ENCODE measurements at regions not wholly inside any gene's neighbourhood (a gene's known extent, or its start where the extent isn't known, plus 50 kb on each side); places are given as distances from the start of the nearest gene placed in this dataset.

DNA sequence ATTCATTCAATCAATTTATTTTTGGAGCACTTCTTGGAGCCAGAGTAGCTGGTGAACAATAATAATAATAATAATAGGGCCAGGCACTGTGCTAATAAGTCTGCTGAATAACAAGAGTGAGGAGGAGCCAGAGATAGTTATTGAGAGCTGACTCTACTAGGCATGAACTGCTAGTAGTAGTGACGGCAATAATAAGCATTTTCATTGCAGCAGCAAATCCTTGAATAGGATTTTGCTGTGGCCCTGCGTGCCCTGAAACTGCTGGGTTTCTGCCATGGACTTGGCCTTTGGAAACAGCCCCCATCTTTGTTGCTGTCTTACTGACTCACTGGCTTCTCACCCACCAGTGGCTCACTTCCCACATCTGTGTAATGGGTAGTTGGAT, 545.9 kb downstream of the MIAT start:
- TF ChIP-seq, protein P1, sequence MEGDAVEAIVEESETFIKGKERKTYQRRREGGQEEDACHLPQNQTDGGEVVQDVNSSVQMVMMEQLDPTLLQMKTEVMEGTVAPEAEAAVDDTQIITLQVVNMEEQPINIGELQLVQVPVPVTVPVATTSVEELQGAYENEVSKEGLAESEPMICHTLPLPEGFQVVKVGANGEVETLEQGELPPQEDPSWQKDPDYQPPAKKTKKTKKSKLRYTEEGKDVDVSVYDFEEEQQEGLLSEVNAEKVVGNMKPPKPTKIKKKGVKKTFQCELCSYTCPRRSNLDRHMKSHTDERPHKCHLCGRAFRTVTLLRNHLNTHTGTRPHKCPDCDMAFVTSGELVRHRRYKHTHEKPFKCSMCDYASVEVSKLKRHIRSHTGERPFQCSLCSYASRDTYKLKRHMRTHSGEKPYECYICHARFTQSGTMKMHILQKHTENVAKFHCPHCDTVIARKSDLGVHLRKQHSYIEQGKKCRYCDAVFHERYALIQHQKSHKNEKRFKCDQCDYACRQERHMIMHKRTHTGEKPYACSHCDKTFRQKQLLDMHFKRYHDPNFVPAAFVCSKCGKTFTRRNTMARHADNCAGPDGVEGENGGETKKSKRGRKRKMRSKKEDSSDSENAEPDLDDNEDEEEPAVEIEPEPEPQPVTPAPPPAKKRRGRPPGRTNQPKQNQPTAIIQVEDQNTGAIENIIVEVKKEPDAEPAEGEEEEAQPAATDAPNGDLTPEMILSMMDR (IDR thresholded peaks at IDR 0.05; ENCODE audit: unreplicated experiment): no peak
- Mint-ChIP-seq H3K4me1 (peaks cover 53% of the 10 kb centered on the region), H3K27ac (peak overlapping the region; percentile 97), H3K27me3 (ENCODE audit: low read depth) (peaks cover 21% of the 10 kb centered on the region), H3K36me3 (no peaks in the 10 kb centered on the region), H3K4me3 (no peak overlapping the region), H3K9me3 (no peaks in the 10 kb centered on the region)
- DNase-seq (ENCODE audit: low spot score in 2 of 2, unreplicated experiment in 2 of 2): no peak

GRCh38 chr22:27204280-27204679, 546.9 kb downstream of the MIAT start:
- peaks cover 52% of the 10 kb centered on the region for H3K4me1 Mint-ChIP-seq
- no peak for DNase-seq (ENCODE audit: low spot score in 2 of 2, unreplicated experiment in 2 of 2)
- H3K4me3 Mint-ChIP-seq: no peak overlapping the region
- TF ChIP-seq, protein P1 (IDR thresholded peaks at IDR 0.05; ENCODE audit: unreplicated experiment): no peak
- H3K27ac Mint-ChIP-seq: peak overlapping the region; percentile 97
- no peaks in the 10 kb centered on the region for H3K9me3 Mint-ChIP-seq
- H3K36me3 Mint-ChIP-seq: no peaks in the 10 kb centered on the region
- peaks cover 23% of the 10 kb centered on the region for H3K27me3 Mint-ChIP-seq (ENCODE audit: low read depth)

- Mint-ChIP-seq H3K9me3 (no peaks in the 10 kb centered on the region), H3K27me3 (ENCODE audit: low read depth) (peaks cover 25% of the 10 kb centered on the region), H3K4me3 (no peak overlapping the region), H3K27ac (no peak overlapping the region), H3K4me1 (peaks cover 51% of the 10 kb centered on the region), H3K36me3 (no peaks in the 10 kb centered on the region)
- TF ChIP-seq, protein P1 (IDR thresholded peaks at IDR 0.05; ENCODE audit: unreplicated experiment): no peak
- no peak for DNase-seq (ENCODE audit: low spot score in 2 of 2, unreplicated experiment in 2 of 2)
These were observed 547.4 kb downstream of the MIAT start for GRCh38 chr22:27204817-27205216.

DNA sequence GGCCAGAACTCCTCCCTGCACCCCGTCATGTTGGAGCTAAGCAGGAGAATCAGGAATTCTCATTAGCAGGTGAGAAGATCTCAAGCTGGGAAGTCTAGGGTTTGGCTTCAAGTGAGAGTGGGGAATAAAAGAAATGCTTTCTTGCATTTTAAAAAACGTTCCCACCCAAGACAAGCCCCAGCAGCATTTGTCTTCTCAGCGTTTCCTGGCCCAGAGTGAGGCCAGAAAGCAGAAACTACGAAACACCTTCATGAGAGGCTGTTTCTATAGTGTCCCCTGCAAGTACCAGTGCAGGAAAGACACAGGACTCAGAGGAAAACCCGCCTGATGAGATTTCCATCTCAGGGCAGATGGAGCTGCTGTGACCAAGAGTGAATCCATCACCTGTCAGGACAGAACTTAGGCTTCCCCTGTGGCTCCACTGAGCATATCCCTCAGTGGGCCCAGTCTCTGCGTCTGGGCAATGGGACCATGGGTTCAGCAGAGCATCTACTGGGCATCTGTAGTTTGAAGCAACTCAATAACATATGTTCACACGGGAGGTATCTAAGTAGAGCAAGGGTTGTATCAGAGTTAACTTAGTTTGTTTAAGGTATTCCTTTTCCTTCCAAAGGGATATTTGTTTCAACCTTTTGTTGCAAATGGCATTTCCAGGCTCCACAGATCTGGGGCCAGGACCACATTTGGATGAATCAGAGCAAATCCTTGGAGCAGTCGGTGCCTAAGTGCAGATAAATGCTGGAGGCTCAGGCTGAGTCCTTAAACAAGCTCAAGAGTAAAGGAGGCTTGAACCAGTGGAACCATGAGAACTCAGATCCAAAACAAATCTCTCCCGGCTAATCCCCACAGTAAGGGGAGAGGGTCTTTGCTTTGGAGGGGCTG, 548.3 kb downstream of the MIAT start:
- Mint-ChIP-seq H3K9me3 (no peaks in the 10 kb centered on the region), H3K4me1 (peaks cover 57% of the 10 kb centered on the region), H3K27ac (peak overlapping the region; percentile 71), H3K4me3 (no peak overlapping the region), H3K36me3 (no peaks in the 10 kb centered on the region), H3K27me3 (ENCODE audit: low read depth) (peaks cover 31% of the 10 kb centered on the region)
- TF ChIP-seq, protein P1 (IDR thresholded peaks at IDR 0.05; ENCODE audit: unreplicated experiment): no peak
- no peak for DNase-seq (ENCODE audit: low spot score in 2 of 2, unreplicated experiment in 2 of 2)

- Mint-ChIP-seq H3K36me3 (no peaks in the 10 kb centered on the region), H3K27ac (peak overlapping the region; percentile 71), H3K4me3 (no peak overlapping the region), H3K27me3 (ENCODE audit: low read depth) (peaks cover 35% of the 10 kb centered on the region), H3K9me3 (no peaks in the 10 kb centered on the region), H3K4me1 (peaks cover 56% of the 10 kb centered on the region)
- no peak for DNase-seq (ENCODE audit: low spot score in 2 of 2, unreplicated experiment in 2 of 2)
- TF ChIP-seq, protein P1 (IDR thresholded peaks at IDR 0.05; ENCODE audit: unreplicated experiment): no peak
These were observed 549.2 kb downstream of the MIAT start for GRCh38 chr22:27206374-27207133.
